PC-9 (cell line): ENCODE measurements at regions not wholly inside any gene's neighbourhood (a gene's known extent, or its start where the extent isn't known, plus 50 kb on each side); places are given as distances from the start of the nearest gene placed in this dataset.

Experiments
- BruUV-seq: library from RNA; stranded (reverse); fragments of 400-500 nt; replicated peaks from 2 replicates; lab custom pipeline; 2021; lab: Mats Ljungman, UMichigan
- CTCF ChIA-PET: fragments of 300-600 bp; sonication (Branson Sonifier 250); formaldehyde crosslinking; loops from one replicate; lab custom pipeline; 2022; ENCODE audit warnings: antibody characterized with exemption; lab: Charles Lee
- POLR2A ChIA-PET: fragments of 300-600 bp; sonication (Branson Sonifier 250); formaldehyde crosslinking; loops from one replicate; lab custom pipeline; 2022; ENCODE audit warnings: antibody characterized with exemption; ENCODE audit not compliant: unreplicated experiment; lab: Charles Lee
- DNase-seq, 2 experiments: peaks; one replicate each; pipeline versions ENCODE4 v3.0.0 to v3.0.0-alpha.2; 2015 to 2022; ENCODE audit warnings: mixed read lengths in 1 of 2
- H2AFZ ChIP-seq: fragments of 200-600 bp; sonication (generic); 2 replicates; pipeline ENCODE4 v1.8.1; 2017; ENCODE audit warnings: antibody characterized with exemption
- H3F3A ChIP-seq: fragments of 200-600 bp; sonication (generic); 2 replicates; pipeline ENCODE4 v1.8.1; 2017; ENCODE audit warnings: antibody characterized with exemption, mild to moderate bottlenecking, low read depth; ENCODE audit not compliant: insufficient read depth
- H3K27ac ChIP-seq: fragments of 200-600 bp; sonication (generic); 2 replicates; pipeline ENCODE4 v1.6.1; 2016; ENCODE audit warnings: mixed run types
- H3K27me3 ChIP-seq: fragments of 200-600 bp; sonication (generic); 2 replicates; pipeline ENCODE4 v1.6.1; 2016; ENCODE audit warnings: low read depth, mixed run types; ENCODE audit not compliant: insufficient read depth
- H3K36me3 ChIP-seq: fragments of 200-600 bp; sonication (generic); 2 replicates; pipeline ENCODE4 v1.6.1; 2016; ENCODE audit warnings: low read depth, mixed run types
- H3K4me1 ChIP-seq: fragments of 200-600 bp; sonication (generic); replicated peaks from 2 replicates; pipeline ENCODE4 v1.6.1; 2016; ENCODE audit warnings: mixed run types; ENCODE audit not compliant: insufficient read depth
- H3K4me2 ChIP-seq: fragments of 200-600 bp; sonication (generic); 2 replicates; pipeline ENCODE4 v1.6.1; 2017; ENCODE audit warnings: mixed run types
- H3K4me3 ChIP-seq: fragments of 200-600 bp; sonication (generic); 2 replicates; pipeline ENCODE4 v1.6.1; 2016; ENCODE audit warnings: mixed run types
- H3K79me2 ChIP-seq: fragments of 200-600 bp; sonication (generic); 2 replicates; pipeline ENCODE4 v1.6.1; 2017; ENCODE audit warnings: low read depth, mixed run types
- H3K9me2 ChIP-seq: fragments of 200-600 bp; sonication (generic); 2 replicates; pipeline ENCODE4 v1.8.1; 2017; ENCODE audit warnings: mild to moderate bottlenecking; ENCODE audit not compliant: insufficient read depth
- H3K9me3 ChIP-seq: fragments of 200-600 bp; sonication (generic); 2 replicates; pipeline ENCODE4 v1.8.1; 2016; ENCODE audit warnings: low read depth; ENCODE audit not compliant: insufficient read depth
- H4K20me1 ChIP-seq: fragments of 200-600 bp; sonication (generic); 2 replicates; pipeline ENCODE4 v1.8.1; 2017; ENCODE audit not compliant: insufficient read depth
- EZH2 ChIP-seq: fragments of 200-600 bp; sonication (generic); IDR thresholded peaks from 2 replicates; pipeline ENCODE4 v1.8.0; 2017; ENCODE audit warnings: antibody characterized with exemption, low read depth
- intact Hi-C: fragments of 100-400 bp; cut with micrococcal nuclease; formaldehyde crosslinking; loops from one replicate; pipeline ENCODE4 v1.10.0; 2022; ENCODE audit not compliant: unreplicated experiment
- TF ChIP-seq, protein P1 (sequence below): fragments of 200-600 bp; sonication (generic); conservative IDR thresholded peaks from 2 replicates; pipeline ENCODE4 v1.6.1; 2017; ENCODE audit warnings: mixed run types, antibody characterized with exemption, mild to moderate bottlenecking, moderate library complexity

DNA sequence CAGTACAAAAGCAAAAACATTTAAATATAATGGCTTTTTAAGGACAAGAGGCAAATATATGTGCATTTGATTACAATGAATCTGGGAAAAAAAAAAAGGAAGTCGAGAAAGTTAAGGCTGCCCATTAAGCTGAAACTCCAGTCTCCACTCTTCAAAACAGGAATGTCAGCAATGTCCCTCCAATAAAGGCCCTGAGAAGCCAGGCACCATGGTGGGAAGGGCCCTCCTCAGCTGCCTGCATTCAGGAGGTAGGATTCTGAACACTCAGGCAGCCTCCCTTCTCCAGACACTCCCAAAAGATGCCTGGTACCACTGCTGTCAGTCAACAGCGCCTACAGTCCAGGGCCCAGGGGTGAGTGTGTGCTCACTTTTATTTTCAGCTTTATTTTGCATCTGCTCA, 121.3 kb upstream of the MGMT start:
- Histone ChIP-seq H3K9me2 (no peaks in the 10 kb centered on the region), H3F3A (no peaks in the 10 kb centered on the region), H3K36me3 (no peaks in the 10 kb centered on the region), H3K27me3 (peaks cover 80% of the 10 kb centered on the region), H4K20me1 (no peaks in the 10 kb centered on the region), H3K27ac (no peak overlapping the region), H3K4me1 (no peaks in the 10 kb centered on the region), H3K9me3 (no peaks in the 10 kb centered on the region), H3K79me2 (no peaks in the 10 kb centered on the region), H2AFZ (no peak overlapping the region), H3K4me2 (no peak overlapping the region), H3K4me3 (no peak overlapping the region)
- DNase-seq, result no peak
- no peak for TF ChIP-seq EZH2
- TF ChIP-seq, protein P1, sequence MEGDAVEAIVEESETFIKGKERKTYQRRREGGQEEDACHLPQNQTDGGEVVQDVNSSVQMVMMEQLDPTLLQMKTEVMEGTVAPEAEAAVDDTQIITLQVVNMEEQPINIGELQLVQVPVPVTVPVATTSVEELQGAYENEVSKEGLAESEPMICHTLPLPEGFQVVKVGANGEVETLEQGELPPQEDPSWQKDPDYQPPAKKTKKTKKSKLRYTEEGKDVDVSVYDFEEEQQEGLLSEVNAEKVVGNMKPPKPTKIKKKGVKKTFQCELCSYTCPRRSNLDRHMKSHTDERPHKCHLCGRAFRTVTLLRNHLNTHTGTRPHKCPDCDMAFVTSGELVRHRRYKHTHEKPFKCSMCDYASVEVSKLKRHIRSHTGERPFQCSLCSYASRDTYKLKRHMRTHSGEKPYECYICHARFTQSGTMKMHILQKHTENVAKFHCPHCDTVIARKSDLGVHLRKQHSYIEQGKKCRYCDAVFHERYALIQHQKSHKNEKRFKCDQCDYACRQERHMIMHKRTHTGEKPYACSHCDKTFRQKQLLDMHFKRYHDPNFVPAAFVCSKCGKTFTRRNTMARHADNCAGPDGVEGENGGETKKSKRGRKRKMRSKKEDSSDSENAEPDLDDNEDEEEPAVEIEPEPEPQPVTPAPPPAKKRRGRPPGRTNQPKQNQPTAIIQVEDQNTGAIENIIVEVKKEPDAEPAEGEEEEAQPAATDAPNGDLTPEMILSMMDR, result no peak
- no TSS peak for BruUV-seq
- intact Hi-C loops, result no loop called here
- POLR2A ChIA-PET, result no interaction called here
- CTCF ChIA-PET, result no interaction called here

- no peak overlapping the region for H3K27ac ChIP-seq
- no peaks in the 10 kb centered on the region for H3K79me2 ChIP-seq
- H3K27me3 ChIP-seq, result peaks cover 45% of the 10 kb centered on the region
- H4K20me1 ChIP-seq, result no peaks in the 10 kb centered on the region
- H3F3A ChIP-seq, result no peaks in the 10 kb centered on the region
- no peak overlapping the region for H2AFZ ChIP-seq
- no peaks in the 10 kb centered on the region for H3K9me3 ChIP-seq
- ChIA-PET POLR2A (no interaction called here), CTCF (no interaction called here)
- TF ChIP-seq, protein P1, result no peak
- no peak for TF ChIP-seq EZH2
- intact Hi-C loops, result no loop called here
- H3K4me3 ChIP-seq, result no peak overlapping the region
- no TSS peak for BruUV-seq
- no peaks in the 10 kb centered on the region for H3K9me2 ChIP-seq
- H3K4me2 ChIP-seq, result no peak overlapping the region
- DNase-seq, result no peak
- H3K4me1 ChIP-seq, result no peaks in the 10 kb centered on the region
- H3K36me3 ChIP-seq, result no peaks in the 10 kb centered on the region
Observed at GRCh38 chr10:129350690-129351089, 116.4 kb upstream of the MGMT start.

DNA sequence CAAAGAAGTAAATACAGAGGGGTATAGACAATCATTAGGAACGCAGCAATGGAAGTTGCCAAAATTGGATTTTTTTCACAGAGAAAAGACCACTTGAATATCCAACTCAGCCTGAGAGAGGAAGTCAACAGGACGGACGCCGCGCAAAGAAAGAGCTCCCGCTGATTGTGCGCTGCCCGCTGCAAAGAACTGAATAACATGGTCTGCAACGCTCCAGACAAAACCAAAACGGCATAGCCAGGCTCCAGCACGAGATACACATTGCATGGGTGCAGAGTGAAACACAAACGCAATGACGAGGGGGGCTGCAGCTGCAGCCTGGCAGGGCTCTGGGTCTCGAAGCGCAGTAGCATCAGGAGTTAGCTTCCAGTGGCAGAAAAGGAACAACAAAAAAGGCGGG, 113.9 kb upstream of the MGMT start:
- no peak for DNase-seq
- H3K27me3 ChIP-seq, result peaks cover 23% of the 10 kb centered on the region
- no peak overlapping the region for H3K27ac ChIP-seq
- ChIA-PET POLR2A (no interaction called here), CTCF (no interaction called here)
- TF ChIP-seq, protein P1, result no peak
- no peak for TF ChIP-seq EZH2
- H3K9me3 ChIP-seq, result no peaks in the 10 kb centered on the region
- no peaks in the 10 kb centered on the region for H3K4me1 ChIP-seq
- H4K20me1 ChIP-seq, result no peaks in the 10 kb centered on the region
- no peaks in the 10 kb centered on the region for H3K9me2 ChIP-seq
- intact Hi-C loops, result no loop called here
- no TSS peak for BruUV-seq
- H3F3A ChIP-seq, result no peaks in the 10 kb centered on the region
- no peak overlapping the region for H2AFZ ChIP-seq
- no peak overlapping the region for H3K4me3 ChIP-seq
- no peaks in the 10 kb centered on the region for H3K36me3 ChIP-seq
- H3K79me2 ChIP-seq, result no peaks in the 10 kb centered on the region
- no peak overlapping the region for H3K4me2 ChIP-seq
